Neural cell (in vitro differentiated cells): ENCODE measurements at regions not wholly inside any gene's neighbourhood (a gene's known extent, or its start where the extent isn't known, plus 50 kb on each side); places are given as distances from the start of the nearest gene placed in this dataset.

Experiments used
- H2AFZ ChIP-seq: fragments of 200-600, 300-800 bp; sonication (generic), shearing (Covaris generic); 2 replicates; pipeline ENCODE4 v1.6.0; 2014; ENCODE audit warnings: low read depth, mild to moderate bottlenecking, antibody characterized with exemption, low read length, moderate library complexity
- H3F3A ChIP-seq: fragments of 200-600 bp; shearing (Covaris generic); 2 replicates; pipeline ENCODE4 v1.6.1; 2016; ENCODE audit warnings: mild to moderate bottlenecking, moderate library complexity, mixed read lengths, antibody characterized with exemption, low read length; ENCODE audit not compliant: insufficient read depth, poor library complexity, severe bottlenecking
- H3K27ac ChIP-seq: fragments of 200-600, 300-800 bp; sonication (generic), shearing (Covaris generic); 2 replicates; pipeline ENCODE4 v1.5.1; 2014; ENCODE audit warnings: mild to moderate bottlenecking, low read length, moderate library complexity
- H3K27me3 ChIP-seq: fragments of 300-800, 200-600 bp; sonication (generic), shearing (Covaris generic); 2 replicates; pipeline ENCODE4 v1.6.0; 2014; ENCODE audit warnings: mild to moderate bottlenecking, low read depth, low read length, moderate library complexity; ENCODE audit not compliant: insufficient read depth
- H3K36me3 ChIP-seq: fragments of 300-800, 200-600 bp; sonication (generic), shearing (Covaris generic); 2 replicates; pipeline ENCODE4 v1.5.1; 2014; ENCODE audit warnings: mild to moderate bottlenecking, antibody characterized with exemption, low read length, moderate library complexity; ENCODE audit not compliant: insufficient read depth
- H3K4me2 ChIP-seq: fragments of 300-800, 200-600 bp; sonication (generic), shearing (Covaris generic); 2 replicates; pipeline ENCODE4 v1.6.0; 2014; ENCODE audit warnings: mild to moderate bottlenecking, low read length
- H3K4me3 ChIP-seq: fragments of 300-800, 200-600 bp; sonication (generic), shearing (Covaris generic); 2 replicates; pipeline ENCODE4 v1.5.1; 2014; ENCODE audit warnings: mild to moderate bottlenecking, low read length, moderate library complexity
- H3K79me2 ChIP-seq: fragments of 200-600 bp; shearing (Covaris generic); replicated peaks from 2 replicates; pipeline ENCODE4 v1.6.0; 2014; ENCODE audit warnings: mild to moderate bottlenecking, low read length, moderate library complexity; ENCODE audit not compliant: insufficient read depth
- H3K9ac ChIP-seq: fragments of 300-800, 200-600 bp; sonication (generic), shearing (Covaris generic); 2 replicates; pipeline ENCODE4 v1.6.1; 2016; ENCODE audit warnings: mild to moderate bottlenecking, low read length, mixed read lengths
- H3K9me2 ChIP-seq: fragments of 200-600 bp; shearing (Covaris generic); 2 replicates; pipeline ENCODE4 v1.6.1; 2016; ENCODE audit warnings: mild to moderate bottlenecking, low read length, mixed read lengths; ENCODE audit not compliant: insufficient read depth
- H3K9me3 ChIP-seq: fragments of 200-600, 300-800 bp; sonication (generic), shearing (Covaris generic); 2 replicates; pipeline ENCODE4 v1.6.1; 2016; ENCODE audit warnings: mild to moderate bottlenecking, mixed run types, low read length, moderate library complexity, mixed read lengths
- H4K20me1 ChIP-seq: fragments of 200-600 bp; shearing (Covaris generic); 2 replicates; pipeline ENCODE4 v1.6.1; 2016; ENCODE audit warnings: mild to moderate bottlenecking, mixed run types; ENCODE audit not compliant: insufficient read depth
- CTCF ChIP-seq: fragments of 450-650 bp; IDR thresholded peaks from 2 replicates; pipeline ENCODE4 v1.5.1; 2014; ENCODE audit warnings: antibody characterized with exemption, mild to moderate bottlenecking, moderate library complexity; ENCODE audit not compliant: poor library complexity, severe bottlenecking
- EP300 ChIP-seq: fragments of 450-650 bp; conservative IDR thresholded peaks from 2 replicates; pipeline ENCODE4 v1.6.1; 2014; ENCODE audit warnings: antibody characterized with exemption, mild to moderate bottlenecking, moderate library complexity; ENCODE audit not compliant: poor library complexity, severe bottlenecking
- EZH2 ChIP-seq: fragments of 200-600, 300-800 bp; shearing (Covaris generic), sonication (generic); IDR thresholded peaks from 2 replicates; pipeline ENCODE4 v1.6.1; 2014; ENCODE audit warnings: antibody characterized with exemption, low read length, borderline replicate concordance, mild to moderate bottlenecking; ENCODE audit not compliant: insufficient read depth, poor library complexity, severe bottlenecking
- MXI1 ChIP-seq: fragments of 450-650 bp; conservative IDR thresholded peaks from 2 replicates; pipeline ENCODE4 v1.6.1; 2014; ENCODE audit warnings: antibody characterized with exemption, mild to moderate bottlenecking; ENCODE audit not compliant: poor library complexity, severe bottlenecking
- POLR2AphosphoS5 ChIP-seq: IDR thresholded peaks from 2 replicates; pipeline ENCODE4 v1.6.1; 2012
- RAD21 ChIP-seq: fragments of 450-650 bp; conservative IDR thresholded peaks from 2 replicates; pipeline ENCODE4 v1.6.1; 2014; ENCODE audit warnings: antibody characterized with exemption, mild to moderate bottlenecking, moderate library complexity
- REST ChIP-seq: IDR thresholded peaks from 2 replicates; pipeline ENCODE4 v1.6.1; 2012; ENCODE audit warnings: borderline replicate concordance
- SMC3 ChIP-seq: fragments of 450-650 bp; conservative IDR thresholded peaks from 2 replicates; pipeline ENCODE4 v1.6.1; 2014; ENCODE audit warnings: antibody characterized with exemption, mild to moderate bottlenecking, moderate library complexity; ENCODE audit not compliant: poor library complexity
- TAF1 ChIP-seq: IDR thresholded peaks from 2 replicates; pipeline ENCODE4 v1.6.1; 2012; ENCODE audit warnings: low read depth

GRCh38 chr2:128783193-128783671 is 464.6 kb upstream of the HS6ST1 start:
- Histone ChIP-seq H3F3A (no peaks in the 10 kb centered on the region), H3K4me3 (no peak overlapping the region), H2AFZ (no peak overlapping the region), H4K20me1 (no peaks in the 10 kb centered on the region), H3K9ac (no peak overlapping the region), H3K36me3 (no peaks in the 10 kb centered on the region), H3K9me2 (no peaks in the 10 kb centered on the region), H3K4me2 (no peak overlapping the region), H3K79me2 (no peaks in the 10 kb centered on the region), H3K9me3 (no peaks in the 10 kb centered on the region), H3K27me3 (no peaks in the 10 kb centered on the region), H3K27ac (no peak overlapping the region)
- no peak for TF ChIP-seq MXI1
- no peak for TF ChIP-seq TAF1
- TF ChIP-seq EP300: no peak

- no peak overlapping the region for H3K4me3 ChIP-seq
- H3K79me2 ChIP-seq: no peaks in the 10 kb centered on the region
- no peak overlapping the region for H3K9ac ChIP-seq
- TF ChIP-seq EP300: no peak
- no peak for TF ChIP-seq CTCF
- TF ChIP-seq REST: no peak
- no peak for TF ChIP-seq MXI1
- TF ChIP-seq RAD21: no peak
- TF ChIP-seq TAF1: no peak
- no peak for TF ChIP-seq POLR2AphosphoS5
- no peak for TF ChIP-seq SMC3
- TF ChIP-seq EZH2: no peak
- H3K27me3 ChIP-seq: no peaks in the 10 kb centered on the region
- H3K27ac ChIP-seq: no peak overlapping the region
- H3K9me2 ChIP-seq: no peaks in the 10 kb centered on the region
- no peaks in the 10 kb centered on the region for H3K36me3 ChIP-seq
- no peaks in the 10 kb centered on the region for H3K9me3 ChIP-seq
- H3K4me2 ChIP-seq: no peak overlapping the region
- no peaks in the 10 kb centered on the region for H4K20me1 ChIP-seq
- H2AFZ ChIP-seq: no peak overlapping the region
- no peaks in the 10 kb centered on the region for H3F3A ChIP-seq
Measured at GRCh38 chr2:128783896-128784295, 465.2 kb upstream of the HS6ST1 start.
